Astrocyte of the spinal cord (primary cell): ENCODE measurements at regions not wholly inside any gene's neighbourhood (a gene's known extent, or its start where the extent isn't known, plus 50 kb on each side); places are given as distances from the start of the nearest gene placed in this dataset.
"Not testable (repeated sequence)": the region's sequence is repeated elsewhere in the genome, so short reads cannot be mapped to it uniquely, and the experiment has no call there.

Experiments
- DNase-seq: peaks from one replicate; pipeline ENCODE4 v3.0.0; 2011; ENCODE audit warnings: low read depth, low spot score
- H3K4me3 ChIP-seq: 2 replicates; pipeline ENCODE4 v1.5.1; 2011; ENCODE audit warnings: low read depth, mild to moderate bottlenecking, low read length, moderate library complexity
- in situ Hi-C: cut with HindIII; loops from 2 replicates; pipeline ENCODE4 v1.10.0; 2017; ENCODE audit warnings: low sequenced_read_pairs
- TF ChIP-seq, protein P1 (sequence below): IDR thresholded peaks from 2 replicates; pipeline ENCODE4 v1.5.1; 2012; ENCODE audit warnings: low read depth, mild to moderate bottlenecking, low read length, inconsistent platforms

DNA sequence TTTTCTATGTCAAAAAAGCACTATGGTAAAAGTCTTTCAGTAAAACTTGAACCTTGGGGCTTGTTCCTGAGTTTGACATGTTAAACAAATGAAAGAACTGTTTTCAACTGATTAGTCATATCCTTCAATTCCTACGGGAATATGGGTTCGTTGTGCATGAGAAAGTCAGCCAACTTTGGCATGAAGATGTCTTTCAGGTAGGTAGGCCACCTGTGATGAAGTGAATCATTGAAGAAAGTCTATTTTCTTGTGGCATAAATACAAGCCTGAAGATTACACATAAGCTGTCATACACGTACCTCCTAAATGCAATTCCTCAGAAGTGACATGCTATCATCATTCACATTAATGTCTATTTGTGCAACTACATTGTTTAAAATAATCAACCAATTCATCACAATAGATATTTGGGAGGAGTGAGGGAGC, 513.0 kb downstream of the IRS2 start:
- peak; percentile 37 for DNase-seq
- TF ChIP-seq, protein P1, sequence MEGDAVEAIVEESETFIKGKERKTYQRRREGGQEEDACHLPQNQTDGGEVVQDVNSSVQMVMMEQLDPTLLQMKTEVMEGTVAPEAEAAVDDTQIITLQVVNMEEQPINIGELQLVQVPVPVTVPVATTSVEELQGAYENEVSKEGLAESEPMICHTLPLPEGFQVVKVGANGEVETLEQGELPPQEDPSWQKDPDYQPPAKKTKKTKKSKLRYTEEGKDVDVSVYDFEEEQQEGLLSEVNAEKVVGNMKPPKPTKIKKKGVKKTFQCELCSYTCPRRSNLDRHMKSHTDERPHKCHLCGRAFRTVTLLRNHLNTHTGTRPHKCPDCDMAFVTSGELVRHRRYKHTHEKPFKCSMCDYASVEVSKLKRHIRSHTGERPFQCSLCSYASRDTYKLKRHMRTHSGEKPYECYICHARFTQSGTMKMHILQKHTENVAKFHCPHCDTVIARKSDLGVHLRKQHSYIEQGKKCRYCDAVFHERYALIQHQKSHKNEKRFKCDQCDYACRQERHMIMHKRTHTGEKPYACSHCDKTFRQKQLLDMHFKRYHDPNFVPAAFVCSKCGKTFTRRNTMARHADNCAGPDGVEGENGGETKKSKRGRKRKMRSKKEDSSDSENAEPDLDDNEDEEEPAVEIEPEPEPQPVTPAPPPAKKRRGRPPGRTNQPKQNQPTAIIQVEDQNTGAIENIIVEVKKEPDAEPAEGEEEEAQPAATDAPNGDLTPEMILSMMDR = no peak
- in situ Hi-C loops = no loop called here
- peak overlapping the region; percentile 18 for H3K4me3 ChIP-seq

DNA sequence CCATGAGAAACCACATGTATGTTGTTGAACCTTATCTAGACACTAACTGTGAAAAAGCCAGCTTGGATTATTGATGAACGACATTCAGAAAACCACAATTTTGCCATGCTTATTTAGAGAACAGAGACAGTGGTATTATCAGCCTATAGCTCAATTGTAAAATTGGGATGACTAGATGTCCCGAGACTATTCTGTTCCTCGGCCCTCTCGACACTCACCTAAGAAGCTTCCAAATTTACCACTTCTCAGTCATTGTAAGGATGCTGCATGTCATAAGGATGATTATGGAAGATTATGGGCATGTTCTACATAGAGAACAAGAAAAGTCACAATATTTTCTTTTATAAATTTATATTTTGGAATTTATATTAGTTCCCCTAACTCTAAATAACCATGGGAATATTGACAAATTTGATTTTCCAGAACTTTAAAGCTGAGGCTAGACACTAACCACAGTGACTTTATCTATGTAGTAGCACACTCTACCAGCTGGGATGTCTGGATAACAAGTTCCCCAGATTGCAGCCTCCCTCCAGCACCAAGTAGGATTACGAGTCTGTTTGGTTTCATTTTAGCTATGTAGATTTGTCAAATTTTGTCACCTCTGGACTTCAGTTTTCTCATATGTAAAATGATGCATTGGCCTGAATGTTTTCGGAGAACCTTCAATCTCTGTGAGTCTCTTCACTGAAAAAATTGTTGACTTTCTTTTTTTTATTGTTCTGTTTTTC, 513.6 kb downstream of the IRS2 start:
- TF ChIP-seq, protein P1 = no peak
- in situ Hi-C loops = no loop called here
- peak; percentile 27 for DNase-seq
- peak overlapping the region; percentile 18 for H3K4me3 ChIP-seq

DNA sequence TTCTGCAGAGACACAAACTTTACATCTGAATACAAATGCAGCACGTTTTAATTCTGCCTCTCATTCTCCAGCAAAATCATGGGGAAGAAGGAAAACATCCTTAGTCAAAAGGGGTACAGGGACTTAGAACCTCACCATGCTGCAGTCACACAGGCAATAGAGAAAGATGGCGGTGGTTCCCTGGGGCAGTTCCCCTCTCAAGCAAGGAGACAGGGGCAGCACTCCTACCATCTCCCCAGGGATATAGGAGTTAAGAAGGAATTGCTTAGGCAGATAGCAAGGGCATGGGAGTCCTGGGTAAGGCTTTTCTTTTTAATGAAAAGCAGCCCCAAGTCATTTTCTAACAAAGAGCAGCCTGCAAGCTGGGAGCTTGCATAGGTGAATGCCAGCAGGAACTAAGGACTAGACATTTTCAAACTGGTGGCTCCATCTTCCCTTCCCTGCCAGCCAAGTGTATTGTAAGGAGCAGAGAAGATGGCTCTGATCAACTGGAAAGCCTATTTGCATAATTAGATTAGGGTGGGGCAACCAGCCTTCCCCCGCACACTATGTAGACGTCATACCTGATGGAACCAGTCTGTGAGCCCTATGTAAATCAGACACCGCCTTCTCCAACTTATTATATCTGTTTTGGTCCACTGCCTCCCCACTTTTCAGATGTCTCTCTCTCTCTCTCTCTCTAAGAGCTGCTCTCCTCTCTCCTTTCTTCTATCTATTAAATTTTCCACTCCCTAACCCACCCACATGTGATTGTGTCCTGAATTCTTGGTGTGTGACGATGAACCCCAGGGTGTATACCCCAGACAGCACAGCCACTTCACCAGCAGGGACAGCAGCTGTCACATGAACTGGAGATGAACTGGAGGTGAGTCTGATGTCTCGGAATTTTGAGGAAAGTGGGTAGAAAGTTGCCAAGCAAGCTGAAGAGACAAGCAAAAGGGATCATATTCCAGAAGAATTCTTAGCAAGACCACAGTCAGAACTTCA, 514.5 kb downstream of the IRS2 start:
- in situ Hi-C loops = no loop called here
- peak overlapping the region; percentile 18 for H3K4me3 ChIP-seq
- DNase-seq = peak; percentile 48
- TF ChIP-seq, protein P1 = no peak

GRCh38 chr13:109271061-109271460, 515.3 kb downstream of the IRS2 start:
- in situ Hi-C loops = no loop called here
- no peak for DNase-seq
- TF ChIP-seq, protein P1 = no peak
- H3K4me3 ChIP-seq = no peak overlapping the region

DNA sequence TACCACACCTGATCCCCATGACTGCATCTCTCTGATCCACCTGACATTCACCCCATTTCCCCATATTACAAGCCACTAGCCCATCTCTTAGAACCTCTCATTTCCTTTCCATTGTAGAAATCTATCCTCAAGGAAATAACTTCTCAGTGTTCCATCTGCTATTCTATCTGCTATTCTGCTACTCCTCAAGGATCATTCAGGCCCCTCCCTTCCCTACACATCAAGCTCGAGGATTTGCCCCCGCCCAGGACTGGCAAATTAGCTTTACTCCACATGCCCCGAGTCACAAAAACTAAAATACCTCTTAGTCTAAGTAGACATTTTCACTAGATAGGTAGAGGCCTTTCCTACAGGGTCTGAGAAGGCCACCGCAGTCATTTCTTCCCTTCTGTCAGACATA, 517.0 kb downstream of the IRS2 start:
- in situ Hi-C loops, DNase-seq, H3K4me3 ChIP-seq: not testable (repeated sequence)

- H3K4me3 ChIP-seq, DNase-seq, in situ Hi-C loops: not testable (repeated sequence)
These were observed 517.9 kb downstream of the IRS2 start for GRCh38 chr13:109268492-109268891.

- in situ Hi-C loops, H3K4me3 ChIP-seq, DNase-seq: not testable (repeated sequence)
These were observed 519.0 kb downstream of the IRS2 start for GRCh38 chr13:109267400-109267799.

DNA sequence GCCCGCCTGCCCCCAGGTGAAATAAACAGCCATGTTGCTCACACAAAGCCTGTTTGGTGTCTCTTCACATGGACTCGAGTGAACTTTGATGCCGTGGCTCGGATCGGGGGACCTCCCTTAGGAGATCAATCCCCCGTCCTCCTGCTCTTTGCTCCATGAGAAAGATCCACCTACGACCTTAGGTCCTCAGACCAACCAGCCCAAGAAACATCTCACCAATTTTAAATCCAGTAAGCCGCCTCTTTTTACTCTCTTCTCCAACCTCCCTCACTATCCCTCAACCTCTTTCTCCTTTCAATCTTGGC, 521.0 kb downstream of the IRS2 start:
- in situ Hi-C loops, H3K4me3 ChIP-seq, DNase-seq: not testable (repeated sequence)

DNA sequence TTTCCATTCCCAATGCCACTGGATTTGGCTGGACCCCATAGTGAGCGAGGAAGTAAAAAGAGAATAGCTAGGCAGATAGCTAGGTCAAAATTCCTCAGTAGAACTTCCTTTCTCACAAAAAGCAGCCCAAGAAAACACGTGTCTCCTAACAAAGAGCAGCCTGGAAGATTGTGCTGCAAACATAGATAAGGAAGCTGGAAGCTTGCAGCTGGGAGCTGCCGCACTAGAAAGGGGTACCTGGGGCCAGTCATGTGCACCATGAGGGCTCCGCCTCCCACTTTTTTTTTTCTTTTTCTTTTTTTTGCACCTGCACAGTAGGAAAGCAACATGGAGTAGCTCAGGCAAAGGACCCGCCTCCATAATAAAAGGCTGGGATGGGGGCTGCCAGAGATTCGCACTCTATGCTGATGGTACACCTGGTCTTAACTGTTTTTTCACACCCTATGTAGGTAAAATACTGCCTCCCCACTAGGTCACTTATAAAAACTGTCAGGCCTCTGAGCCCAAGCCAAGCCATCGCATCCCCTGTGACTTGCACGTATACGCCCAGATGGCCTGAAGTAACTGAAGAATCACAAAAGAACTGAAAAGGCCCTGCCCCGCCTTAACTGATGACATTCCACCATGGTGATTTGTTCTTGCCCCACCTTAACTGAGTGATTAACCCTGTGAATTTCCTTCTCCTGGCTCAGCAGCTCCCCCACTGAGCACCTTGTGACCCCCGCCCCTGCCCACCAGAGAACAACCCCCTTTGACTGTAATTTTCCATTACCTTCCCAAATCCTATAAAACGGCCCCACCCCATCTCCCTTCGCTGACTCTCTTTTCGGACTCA, 521.6 kb downstream of the IRS2 start:
- in situ Hi-C loops, H3K4me3 ChIP-seq, DNase-seq: not testable (repeated sequence)

- H3K4me3 ChIP-seq, in situ Hi-C loops, DNase-seq: not testable (repeated sequence)
These were observed 528.6 kb downstream of the IRS2 start for GRCh38 chr13:109257761-109258157.
